Right cardiac atrium (tissue), 5 donors: ENCODE measurements at regions not wholly inside any gene's neighbourhood (a gene's known extent, or its start where the extent isn't known, plus 50 kb on each side); places are given as distances from the start of the nearest gene placed in this dataset.

Experiments
- ATAC-seq, 2 donors: fragments of 200-7000 bp; cut with Tn5 transposase; one replicate each; pipeline versions ENCODE4 v1.8.0 to v1.9.1; 2020; ENCODE audit warnings: moderate library complexity in 2 of 2, mild to moderate bottlenecking in 1 of 2
- DNase-seq, 3 donors: peaks; one replicate each; pipeline ENCODE4 v3.0.0-alpha.2; 2020
- H3K27ac ChIP-seq: one replicate; pipeline ENCODE4 v1.5.1; 2013; ENCODE audit warnings: mild to moderate bottlenecking, low read length, control low read depth, moderate library complexity
- H3K27me3 ChIP-seq: one replicate; pipeline ENCODE4 v1.6.1; 2013; ENCODE audit not compliant: control insufficient read depth, insufficient read depth
- H3K4me1 ChIP-seq: one replicate; pipeline ENCODE4 v1.6.1; 2013; ENCODE audit warnings: low read length; ENCODE audit not compliant: control insufficient read depth, insufficient read depth
- H3K4me3 ChIP-seq: one replicate; pipeline ENCODE4 v1.5.1; 2013; ENCODE audit warnings: low read length, control low read depth
- H3K9me3 ChIP-seq: one replicate; pipeline ENCODE4 v1.6.1; 2013; ENCODE audit warnings: low read length; ENCODE audit not compliant: control insufficient read depth
- WGBS: extraction: QIAGEN DNeasy Blood & Tissue Kit; methylation state at CpG from one replicate; pipeline ENCODE4 v1.1.7; 2013; 5-methylcytosine and 5-hydroxymethylcytosine counted together
- intact Hi-C, 4 donors: fragments of 100-400 bp; cut with DNase I; formaldehyde crosslinking; loops; one replicate each; pipeline versions ENCODE4 v1.11.0 to v1.14.0; 2022 to 2023
- donor health status: healthy with polysubstance abuse.
- donor health status: DM: no; HTN: yes; CAD: no.
- donor health status: DM: no; HTN: no; CAD: no.
- donor health status: DM: no; HTN: yes; CAD: no; lungs with severe emphysema.
- donor health status: DM: yes; HTN: yes; CAD: no.

- H3K4me3 ChIP-seq, result no peak overlapping the region
- intact Hi-C loops, result no loop called here
- no peak overlapping the region for H3K27ac ChIP-seq
- H3K27me3 ChIP-seq, result no peaks in the 10 kb centered on the region
- H3K9me3 ChIP-seq, result no peaks in the 10 kb centered on the region
- WGBS, result 97% methylated on average over 13 of the region's 13 CpGs
- ATAC-seq, result no peak
- peaks cover 8% of the 10 kb centered on the region for H3K4me1 ChIP-seq
- DNase-seq, result no peak
These were observed 80.6 kb upstream of the HIF1A start for GRCh38 chr14:61614693-61615092.

- Histone ChIP-seq H3K4me1 (peaks cover 8% of the 10 kb centered on the region), H3K27ac (no peak overlapping the region), H3K9me3 (no peaks in the 10 kb centered on the region), H3K4me3 (no peak overlapping the region), H3K27me3 (no peaks in the 10 kb centered on the region)
- peak in 2 of 3 donors; percentile 35 to 40 for DNase-seq
- WGBS, result 66% methylated on average over 11 of the region's 11 CpGs
- intact Hi-C loops, result no loop called here
- peak; percentile 53 to 79 for ATAC-seq
These were observed 79.4 kb upstream of the HIF1A start for GRCh38 chr14:61615743-61616523.

GRCh38 chr14:61616524-61617185, 78.7 kb upstream of the HIF1A start:
- no peaks in the 10 kb centered on the region for H3K27me3 ChIP-seq
- DNase-seq (no peak), ATAC-seq (no peak)
- no peak overlapping the region for H3K4me3 ChIP-seq
- H3K27ac ChIP-seq, result no peak overlapping the region
- H3K4me1 ChIP-seq, result peaks cover 8% of the 10 kb centered on the region
- intact Hi-C loops, result no loop called here
- 70% methylated on average over 4 of the region's 4 CpGs for WGBS
- H3K9me3 ChIP-seq, result no peaks in the 10 kb centered on the region

GRCh38 chr14:61618448-61618847, 76.9 kb upstream of the HIF1A start:
- intact Hi-C loops, result no loop called here
- H3K27ac ChIP-seq, result no peak overlapping the region
- no peak for ATAC-seq
- H3K4me1 ChIP-seq, result peaks cover 8% of the 10 kb centered on the region
- no peak overlapping the region for H3K4me3 ChIP-seq
- DNase-seq, result no peak
- H3K9me3 ChIP-seq, result no peaks in the 10 kb centered on the region
- 61% methylated on average over 5 of the region's 5 CpGs for WGBS
- H3K27me3 ChIP-seq, result no peaks in the 10 kb centered on the region

GRCh38 chr14:61619494-61619893, 75.8 kb upstream of the HIF1A start:
- DNase-seq (no peak), ATAC-seq (no peak)
- Histone ChIP-seq H3K4me1 (peaks cover 8% of the 10 kb centered on the region), H3K9me3 (no peaks in the 10 kb centered on the region), H3K4me3 (no peak overlapping the region), H3K27me3 (no peaks in the 10 kb centered on the region), H3K27ac (no peak overlapping the region)
- intact Hi-C loops, result no loop called here
- WGBS, result 89% methylated on average over 4 of the region's 4 CpGs

- intact Hi-C loops, result no loop called here
- Histone ChIP-seq H3K4me3 (no peak overlapping the region), H3K27me3 (no peaks in the 10 kb centered on the region), H3K27ac (no peak overlapping the region), H3K9me3 (no peaks in the 10 kb centered on the region), H3K4me1 (peaks cover 8% of the 10 kb centered on the region)
- WGBS, result 70% methylated on average over 6 of the region's 6 CpGs
- DNase-seq, result peak in 1 of 3 donors; percentile 34
- ATAC-seq, result peak; percentile 55 to 77
These were observed 75.0 kb upstream of the HIF1A start for GRCh38 chr14:61620130-61620946.

GRCh38 chr14:61621444-61621843, 73.9 kb upstream of the HIF1A start:
- Histone ChIP-seq H3K27me3 (no peaks in the 10 kb centered on the region), H3K27ac (no peak overlapping the region), H3K4me1 (peaks cover 1% of the 10 kb centered on the region), H3K9me3 (no peaks in the 10 kb centered on the region), H3K4me3 (no peak overlapping the region)
- intact Hi-C loops, result no loop called here
- DNase-seq (no peak), ATAC-seq (no peak)
- 83% methylated on average over 7 of the region's 7 CpGs for WGBS

GRCh38 chr14:61622051-61622450, 73.3 kb upstream of the HIF1A start:
- H3K27me3 ChIP-seq, result no peaks in the 10 kb centered on the region
- DNase-seq (no peak), ATAC-seq (no peak)
- no peak overlapping the region for H3K4me3 ChIP-seq
- intact Hi-C loops, result no loop called here
- no peaks in the 10 kb centered on the region for H3K4me1 ChIP-seq
- no peaks in the 10 kb centered on the region for H3K9me3 ChIP-seq
- H3K27ac ChIP-seq, result no peak overlapping the region

- WGBS, result 84% methylated on average over 3 of the region's 3 CpGs
- H3K27me3 ChIP-seq, result no peaks in the 10 kb centered on the region
These were observed 71.4 kb upstream of the HIF1A start for GRCh38 chr14:61623927-61624326.

GRCh38 chr14:61625165-61625564, 70.1 kb upstream of the HIF1A start:
- 93% methylated on average over 1 of the region's 1 CpG for WGBS
- ATAC-seq, result no peak

More at GRCh38 chr14:61623927-61624326, 71.4 kb upstream of the HIF1A start:
- H3K9me3 ChIP-seq, result no peaks in the 10 kb centered on the region
- no peak overlapping the region for H3K27ac ChIP-seq
- intact Hi-C loops, result no loop called here
- ATAC-seq (no peak), DNase-seq (no peak)
- no peak overlapping the region for H3K4me3 ChIP-seq
- no peaks in the 10 kb centered on the region for H3K4me1 ChIP-seq

GRCh38 chr14:61627612-61628011, 67.7 kb upstream of the HIF1A start:
- DNase-seq (no peak), ATAC-seq (no peak)
- H3K9me3 ChIP-seq, result no peaks in the 10 kb centered on the region
- H3K27ac ChIP-seq, result no peak overlapping the region
- 93% methylated on average over 2 of the region's 2 CpGs for WGBS
- H3K27me3 ChIP-seq, result no peaks in the 10 kb centered on the region
- intact Hi-C loops, result no loop called here
- no peaks in the 10 kb centered on the region for H3K4me1 ChIP-seq
- H3K4me3 ChIP-seq, result no peak overlapping the region

More at GRCh38 chr14:61625165-61625564, 70.1 kb upstream of the HIF1A start:
- intact Hi-C loops, result no loop called here
- DNase-seq, result no peak
- H3K4me3 ChIP-seq, result no peak overlapping the region
- H3K9me3 ChIP-seq, result no peaks in the 10 kb centered on the region
- H3K4me1 ChIP-seq, result no peaks in the 10 kb centered on the region
- H3K27ac ChIP-seq, result no peak overlapping the region
- no peaks in the 10 kb centered on the region for H3K27me3 ChIP-seq
